ENCODE measurements at regions not wholly inside any gene's neighbourhood (a gene's known extent, or its start where the extent isn't known, plus 50 kb on each side); places are given as distances from the start of the nearest gene placed in this dataset.
A peak's percentile ranks its signal among the peaks of the same experiment; 100 is the strongest.

- DNase-seq (ENCODE audit: low read depth in 1 of 2, low spot score in 1 of 2) = no peak
- TF ChIP-seq JUND (IDR thresholded peaks at IDR 0.05; ENCODE audit: low read depth) = no peak
- in situ Hi-C loops (cut with HindIII; ENCODE audit: low pct_unique_long_range_greater_than_20kb, low sequenced_read_pairs) = no loop called here
These were observed 338.1 kb upstream of the TGFBR2 start for GRCh38 chr3:30268288-30268687.

- DNase-seq (ENCODE audit: low read depth in 1 of 2, low spot score in 1 of 2) = peak in 1 of 2 experiments; percentile 6
- in situ Hi-C loops (cut with HindIII; ENCODE audit: low pct_unique_long_range_greater_than_20kb, low sequenced_read_pairs) = no loop called here
- no peak for TF ChIP-seq JUND (IDR thresholded peaks at IDR 0.05; ENCODE audit: low read depth)
These were observed 336.5 kb upstream of the TGFBR2 start for GRCh38 chr3:30269751-30270445.

GRCh38 chr3:30271781-30272180 lies 334.6 kb upstream of the TGFBR2 start:
- no peak for DNase-seq (ENCODE audit: low read depth in 1 of 2, low spot score in 1 of 2)
- TF ChIP-seq JUND (IDR thresholded peaks at IDR 0.05; ENCODE audit: low read depth) = no peak
- in situ Hi-C loops (cut with HindIII; ENCODE audit: low pct_unique_long_range_greater_than_20kb, low sequenced_read_pairs) = no loop called here

GRCh38 chr3:30273304-30274072 lies 332.9 kb upstream of the TGFBR2 start:
- no peak for TF ChIP-seq JUND (IDR thresholded peaks at IDR 0.05; ENCODE audit: low read depth)
- DNase-seq (ENCODE audit: low read depth in 1 of 2, low spot score in 1 of 2) = no peak
- in situ Hi-C loops (cut with HindIII; ENCODE audit: low pct_unique_long_range_greater_than_20kb, low sequenced_read_pairs) = no loop called here

DNA sequence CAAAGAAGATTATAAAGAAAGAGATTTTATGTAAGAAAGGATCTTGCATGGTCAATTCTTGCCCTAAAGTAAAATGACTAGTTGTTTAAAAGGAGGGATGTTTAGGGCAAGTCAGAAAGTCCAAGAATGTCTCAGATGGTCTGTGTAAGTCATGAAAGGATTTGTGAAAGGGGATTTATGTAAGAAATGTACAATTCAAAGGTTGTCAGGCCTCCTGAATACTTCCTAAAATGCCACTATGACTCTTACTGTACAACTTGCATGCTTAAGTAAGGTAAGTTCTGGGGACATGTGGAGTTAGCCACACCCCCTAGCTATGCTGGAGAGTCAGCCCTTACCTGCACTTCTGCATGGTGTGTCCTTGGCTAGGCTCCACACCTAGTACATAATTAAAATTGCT lies 328.9 kb upstream of the TGFBR2 start:
- DNase-seq (ENCODE audit: low read depth in 1 of 2, low spot score in 1 of 2) = no peak
- no peak for TF ChIP-seq JUND (IDR thresholded peaks at IDR 0.05; ENCODE audit: low read depth)
- in situ Hi-C loops (cut with HindIII; ENCODE audit: low pct_unique_long_range_greater_than_20kb, low sequenced_read_pairs) = no loop called here

DNA sequence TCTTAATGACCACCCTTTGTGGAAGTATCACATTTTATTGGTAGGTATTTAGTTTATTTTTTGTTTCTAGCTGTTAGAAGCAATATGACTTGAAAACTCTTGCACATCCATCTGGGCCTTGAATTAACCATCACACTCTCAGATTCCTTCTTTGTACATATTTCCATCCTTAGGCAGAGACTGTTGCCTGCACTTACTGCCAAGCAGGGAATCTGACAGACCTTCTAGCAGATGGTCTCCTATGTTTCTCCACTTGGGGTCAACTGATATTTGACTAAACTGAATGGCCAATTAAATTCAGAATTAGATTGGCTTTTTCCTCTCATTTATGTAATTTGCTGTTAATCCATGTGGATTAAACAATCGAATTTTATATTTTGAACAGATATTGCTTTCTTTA lies 324.9 kb upstream of the TGFBR2 start:
- in situ Hi-C loops (cut with HindIII; ENCODE audit: low pct_unique_long_range_greater_than_20kb, low sequenced_read_pairs) = no loop called here
- DNase-seq (ENCODE audit: low read depth in 1 of 2, low spot score in 1 of 2) = no peak
- no peak for TF ChIP-seq JUND (IDR thresholded peaks at IDR 0.05; ENCODE audit: low read depth)

DNA sequence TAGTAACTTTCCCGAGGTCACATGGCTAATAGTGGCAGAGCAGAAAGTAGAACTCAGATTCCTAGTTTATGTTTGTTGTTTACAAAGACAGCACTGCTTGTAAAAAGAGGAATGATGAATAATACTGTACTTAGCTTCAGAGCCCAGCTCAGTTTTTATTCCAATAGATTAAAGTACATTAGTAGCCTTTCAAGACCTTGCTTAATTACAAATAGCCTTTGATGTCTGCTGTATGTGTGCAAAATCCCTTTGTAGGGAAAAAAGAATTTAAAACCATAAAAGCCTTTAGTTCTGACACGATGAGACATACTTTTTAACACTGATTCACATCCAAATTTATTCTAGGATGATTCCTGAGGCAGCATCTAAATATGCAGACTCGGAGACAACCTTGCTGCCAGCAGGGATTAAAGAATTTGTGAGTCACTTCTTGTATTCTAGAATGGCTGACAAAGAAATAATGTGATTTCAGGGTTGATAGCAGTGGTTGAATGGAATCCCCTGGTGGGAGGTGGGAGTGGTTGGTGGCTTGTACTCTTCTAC lies 324.2 kb upstream of the TGFBR2 start:
- TF ChIP-seq JUND (IDR thresholded peaks at IDR 0.05; ENCODE audit: low read depth) = no peak
- no peak for DNase-seq (ENCODE audit: low read depth in 1 of 2, low spot score in 1 of 2)
- in situ Hi-C loops (cut with HindIII; ENCODE audit: low pct_unique_long_range_greater_than_20kb, low sequenced_read_pairs) = no loop called here

DNA sequence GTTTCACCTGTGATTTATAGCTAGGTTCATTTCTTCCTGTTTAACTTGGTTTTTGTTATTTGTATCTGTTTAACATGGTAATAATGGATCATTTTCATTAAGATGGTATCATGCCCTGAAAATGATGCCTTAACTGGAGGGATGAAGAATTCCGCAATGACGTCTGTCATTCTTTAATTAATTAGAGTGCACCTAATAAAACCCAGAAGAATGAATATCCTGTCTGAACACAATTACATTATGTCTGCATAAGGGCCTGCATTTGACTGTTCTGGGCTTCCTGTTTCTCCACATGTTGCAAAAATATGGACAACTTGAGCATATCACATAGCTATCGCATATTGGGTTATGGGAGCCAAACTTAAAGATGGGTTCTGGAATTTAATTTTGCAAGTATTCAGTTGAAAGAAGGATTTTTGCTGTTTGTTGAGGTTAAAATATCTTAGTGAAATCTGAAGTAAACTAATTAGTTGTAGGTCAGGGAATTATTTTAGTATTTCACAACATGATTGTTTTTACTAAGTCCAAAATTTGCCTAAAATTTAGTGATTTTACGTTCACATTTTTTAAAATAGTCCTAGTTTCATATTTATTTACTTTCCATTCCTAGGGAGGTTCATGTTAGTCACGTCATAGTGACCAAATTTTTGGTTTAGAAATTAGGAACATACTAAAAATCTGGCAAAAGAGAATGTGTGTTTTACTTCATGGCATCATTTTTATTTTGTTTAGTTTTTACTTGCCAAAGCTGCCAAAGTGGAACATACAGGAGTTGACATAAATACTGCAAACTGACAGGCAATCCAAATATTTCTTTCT lies 321.0 kb upstream of the TGFBR2 start:
- TF ChIP-seq JUND (IDR thresholded peaks at IDR 0.05; ENCODE audit: low read depth) = no peak
- in situ Hi-C loops (cut with HindIII; ENCODE audit: low pct_unique_long_range_greater_than_20kb, low sequenced_read_pairs) = no loop called here
- no peak for DNase-seq (ENCODE audit: low read depth in 1 of 2, low spot score in 1 of 2)

GRCh38 chr3:30286007-30286669 lies 320.3 kb upstream of the TGFBR2 start:
- in situ Hi-C loops (cut with HindIII; ENCODE audit: low pct_unique_long_range_greater_than_20kb, low sequenced_read_pairs) = no loop called here
- DNase-seq (ENCODE audit: low read depth in 1 of 2, low spot score in 1 of 2) = no peak
- TF ChIP-seq JUND (IDR thresholded peaks at IDR 0.05; ENCODE audit: low read depth) = no peak

DNA sequence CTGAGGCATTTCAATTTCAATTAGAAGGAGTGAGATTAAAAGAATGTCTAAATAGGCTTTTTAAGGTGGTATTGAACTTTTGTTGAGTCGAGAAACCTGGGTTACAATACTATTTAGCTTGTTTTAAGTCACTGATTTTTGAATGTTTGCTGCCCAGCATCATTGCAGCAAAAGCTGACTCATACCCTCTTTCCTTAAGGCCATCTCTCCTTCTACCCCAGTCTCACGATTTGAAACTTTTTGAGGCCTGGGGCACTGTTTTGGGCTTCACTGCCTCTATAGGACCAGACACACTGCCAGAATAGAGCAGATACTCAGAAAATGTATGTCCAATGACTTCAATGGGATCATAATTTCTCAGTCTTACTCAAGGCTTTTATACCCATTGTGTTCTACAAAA lies 319.6 kb upstream of the TGFBR2 start:
- no peak for TF ChIP-seq JUND (IDR thresholded peaks at IDR 0.05; ENCODE audit: low read depth)

GRCh38 chr3:30288830-30289229 lies 317.6 kb upstream of the TGFBR2 start:
- TF ChIP-seq JUND (IDR thresholded peaks at IDR 0.05; ENCODE audit: low read depth) = no peak
- DNase-seq (ENCODE audit: low read depth in 1 of 2, low spot score in 1 of 2) = no peak
- in situ Hi-C loops (cut with HindIII; ENCODE audit: low pct_unique_long_range_greater_than_20kb, low sequenced_read_pairs) = no loop called here

More for the DNA sequence above, 319.6 kb upstream of the TGFBR2 start:
- in situ Hi-C loops (cut with HindIII; ENCODE audit: low pct_unique_long_range_greater_than_20kb, low sequenced_read_pairs) = no loop called here
- no peak for DNase-seq (ENCODE audit: low read depth in 1 of 2, low spot score in 1 of 2)

- in situ Hi-C loops (cut with HindIII; ENCODE audit: low pct_unique_long_range_greater_than_20kb, low sequenced_read_pairs) = no loop called here
- no peak for DNase-seq (ENCODE audit: low read depth in 1 of 2, low spot score in 1 of 2)
- no peak for TF ChIP-seq JUND (IDR thresholded peaks at IDR 0.05; ENCODE audit: low read depth)
These were observed 317.1 kb upstream of the TGFBR2 start for GRCh38 chr3:30289324-30289723.
